Medulla oblongata (tissue), 1 donor: ENCODE measurements at regions not wholly inside any gene's neighbourhood (a gene's known extent, or its start where the extent isn't known, plus 50 kb on each side); places are given as distances from the start of the nearest gene placed in this dataset.
A peak's percentile ranks its signal among the peaks of the same experiment; 100 is the strongest.

Experiments used
- DNase-seq: peaks from one replicate; pipeline ENCODE4 v3.0.0-alpha.2; 2015; ENCODE audit errors: extremely low spot score

DNA sequence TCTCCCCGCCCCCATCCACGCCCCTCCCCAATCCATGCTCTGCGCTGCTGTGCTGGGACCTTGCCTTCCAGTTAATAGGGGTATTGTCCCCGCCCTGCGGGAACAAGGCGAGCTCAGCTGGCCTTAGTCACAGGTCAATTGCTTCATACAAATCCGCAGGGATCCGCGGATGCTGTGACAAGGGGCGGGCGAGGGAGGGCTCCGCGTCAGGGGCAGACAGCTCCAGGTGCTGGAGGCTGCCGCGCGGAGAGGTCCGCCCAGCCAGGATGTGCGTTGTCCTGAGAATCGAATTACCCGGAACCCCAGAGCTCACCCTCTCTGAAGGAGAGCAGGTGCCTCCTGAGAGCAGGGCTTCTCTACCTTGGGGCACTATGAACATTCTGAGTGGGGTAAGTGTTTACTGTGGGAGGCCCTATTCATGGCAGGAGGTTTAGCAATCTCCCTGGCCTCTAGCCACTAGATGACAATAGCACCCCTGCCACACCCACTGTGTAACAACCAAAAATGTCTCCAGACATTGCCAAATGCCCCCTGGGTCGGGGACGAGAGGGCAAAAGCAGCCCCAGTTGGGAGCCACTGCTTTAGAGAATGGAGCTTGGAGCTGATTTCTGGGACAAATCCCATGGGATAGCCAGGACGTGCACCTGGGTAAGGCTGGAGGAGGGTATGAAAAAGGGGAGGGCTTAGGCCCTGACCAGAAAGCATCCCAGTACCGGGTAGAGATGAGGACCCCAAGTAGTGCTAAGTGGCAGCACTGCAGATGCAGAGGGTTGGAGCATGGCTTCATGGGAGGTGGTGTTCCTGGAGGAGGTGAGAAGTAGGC is 138.2 kb downstream of the CYLD start:
- DNase-seq: peak; percentile 52

DNA sequence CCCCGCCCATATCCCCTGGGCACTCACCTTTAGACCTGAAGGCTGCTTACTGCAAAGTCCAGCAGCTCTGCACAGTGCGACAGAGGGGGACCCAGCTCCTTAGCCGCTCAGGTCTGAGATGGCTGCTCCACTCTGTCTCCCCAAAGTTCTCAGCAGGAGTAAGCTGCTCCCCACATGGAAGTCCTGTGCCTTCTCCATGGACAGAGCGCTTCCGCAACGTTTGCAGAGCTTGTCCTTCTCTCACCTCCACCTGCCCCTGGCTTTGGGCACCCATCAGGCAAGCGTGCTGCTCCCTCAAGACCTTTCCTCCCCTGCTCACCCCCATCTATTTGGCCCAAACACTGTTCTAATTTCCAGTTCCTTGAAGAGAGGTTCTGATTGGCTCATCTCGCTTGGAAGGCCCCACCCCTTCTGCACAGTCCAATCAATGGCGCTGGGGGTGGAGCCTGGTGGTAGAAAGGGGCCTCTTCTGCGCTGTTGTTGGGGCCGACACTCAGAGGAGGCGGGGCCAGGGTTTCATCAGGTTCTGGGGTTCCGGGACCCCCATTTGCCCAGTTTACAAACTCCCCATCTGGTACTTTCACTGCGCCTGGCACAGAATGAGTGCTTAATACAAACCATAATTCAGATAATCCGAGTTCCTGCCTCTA is 137.2 kb downstream of the CYLD start:
- DNase-seq: no peak

GRCh38 chr16:50878536-50878935 is 136.7 kb downstream of the CYLD start:
- no peak for DNase-seq

DNA sequence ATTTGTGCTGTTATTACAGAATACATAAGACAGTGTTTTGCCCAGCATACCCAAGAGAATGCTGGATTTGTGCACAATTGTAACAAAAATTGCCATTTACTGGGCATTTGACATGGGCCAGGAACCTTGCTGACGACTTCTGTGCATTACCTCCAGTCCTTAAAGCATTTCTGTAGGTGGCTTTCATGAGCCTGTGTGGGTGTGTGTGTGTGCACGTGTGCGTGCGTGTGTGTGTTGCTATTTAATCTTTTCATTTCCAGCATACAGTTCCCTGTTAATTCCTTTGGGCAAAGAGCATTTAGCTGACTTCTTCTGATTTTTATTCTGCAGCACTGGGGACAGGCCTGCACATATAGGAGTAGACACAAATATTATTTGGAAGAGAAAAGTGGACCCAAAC is 134.4 kb downstream of the CYLD start:
- no peak for DNase-seq

DNA sequence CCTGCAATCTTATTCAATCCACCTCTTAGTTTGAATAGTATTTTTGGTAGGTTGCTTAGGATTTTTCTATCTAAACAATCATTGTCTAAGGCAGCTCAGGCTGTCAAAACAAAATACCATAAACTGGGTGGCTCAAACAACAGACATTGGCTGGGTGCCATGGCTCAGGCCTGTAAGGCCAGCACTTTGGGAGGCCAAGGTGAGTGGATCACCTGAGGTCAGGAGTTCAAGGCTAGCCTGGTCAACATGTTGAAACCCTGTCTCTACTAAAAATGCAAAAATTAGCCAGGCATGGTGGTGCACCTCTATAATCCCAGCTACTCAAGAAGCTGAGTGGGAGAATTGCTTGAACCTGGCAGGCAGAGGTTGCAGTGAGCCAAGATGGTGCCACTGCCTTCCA is 126.7 kb downstream of the CYLD start:
- no peak for DNase-seq

- no peak for DNase-seq
These were observed 124.9 kb downstream of the CYLD start for GRCh38 chr16:50866806-50867205.

GRCh38 chr16:50864386-50864785 is 122.5 kb downstream of the CYLD start:
- no peak for DNase-seq

- DNase-seq: no peak
These were observed 121.8 kb downstream of the CYLD start for GRCh38 chr16:50863644-50864144.

- DNase-seq: peak; percentile 72
These were observed 121.1 kb downstream of the CYLD start for GRCh38 chr16:50862818-50863643.

DNA sequence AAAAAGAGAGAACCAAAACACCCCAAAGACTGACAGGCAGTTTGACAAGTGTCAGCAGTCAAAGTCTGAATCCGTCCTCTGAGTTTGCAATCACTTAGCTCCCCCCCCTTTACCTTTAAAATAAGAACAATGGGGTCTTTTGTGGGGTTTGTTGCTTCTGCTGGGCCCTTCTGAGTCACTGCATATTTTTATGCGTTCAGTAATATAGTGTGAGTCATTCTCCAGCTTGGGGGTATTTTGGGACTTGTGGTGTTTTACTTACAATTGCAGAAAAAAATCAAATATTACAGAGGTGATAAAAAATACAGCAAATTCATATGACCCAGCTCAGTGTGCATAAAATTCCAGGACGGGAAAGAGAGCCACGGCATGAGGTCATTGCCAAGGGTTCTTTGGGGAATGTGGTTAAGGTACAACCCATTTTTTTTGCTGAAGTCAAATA is 120.1 kb downstream of the CYLD start:
- DNase-seq: no peak

- no peak for DNase-seq
These were observed 119.6 kb downstream of the CYLD start for GRCh38 chr16:50861451-50861850.

DNA sequence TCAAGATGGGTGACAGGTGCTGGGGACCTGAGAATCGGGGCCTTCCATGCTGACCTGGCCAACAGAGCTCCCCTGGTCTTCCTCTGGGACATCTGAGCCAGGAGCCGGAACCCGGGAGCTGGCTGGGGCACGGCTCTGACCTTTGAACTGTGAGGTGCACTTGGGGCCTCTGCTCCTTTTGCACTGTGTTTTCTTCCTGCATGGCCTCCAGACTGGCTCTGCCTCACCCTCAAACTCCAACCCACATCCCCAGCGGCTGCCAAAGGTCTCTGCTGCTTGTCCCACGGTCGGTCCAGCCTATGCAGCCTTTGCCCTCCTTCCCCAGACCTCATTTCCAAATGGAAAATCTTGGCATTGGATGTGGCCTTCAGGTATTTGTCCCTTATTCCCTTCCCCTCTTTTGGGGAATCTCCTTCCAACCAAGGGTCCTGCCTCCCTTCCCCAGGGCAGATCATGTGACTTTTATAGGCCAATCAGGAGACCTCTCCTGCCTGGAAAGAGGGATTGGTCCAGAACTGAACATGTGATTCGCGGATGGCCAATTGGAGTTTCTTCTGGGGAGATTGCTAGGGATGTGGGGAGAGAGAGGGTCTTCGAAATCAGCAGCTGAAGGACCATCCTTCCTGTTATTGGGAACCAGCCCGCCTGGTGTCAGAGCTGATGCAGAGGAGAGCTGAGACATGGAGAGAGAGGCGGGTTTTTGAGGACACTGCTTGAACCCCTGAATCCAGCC is 117.9 kb downstream of the CYLD start:
- no peak for DNase-seq

- DNase-seq: no peak
These were observed 117.2 kb downstream of the CYLD start for GRCh38 chr16:50858877-50859627.

- no peak for DNase-seq
These were observed 116.5 kb downstream of the CYLD start for GRCh38 chr16:50858376-50858775.

GRCh38 chr16:50857881-50858280 is 116.0 kb downstream of the CYLD start:
- no peak for DNase-seq

DNA sequence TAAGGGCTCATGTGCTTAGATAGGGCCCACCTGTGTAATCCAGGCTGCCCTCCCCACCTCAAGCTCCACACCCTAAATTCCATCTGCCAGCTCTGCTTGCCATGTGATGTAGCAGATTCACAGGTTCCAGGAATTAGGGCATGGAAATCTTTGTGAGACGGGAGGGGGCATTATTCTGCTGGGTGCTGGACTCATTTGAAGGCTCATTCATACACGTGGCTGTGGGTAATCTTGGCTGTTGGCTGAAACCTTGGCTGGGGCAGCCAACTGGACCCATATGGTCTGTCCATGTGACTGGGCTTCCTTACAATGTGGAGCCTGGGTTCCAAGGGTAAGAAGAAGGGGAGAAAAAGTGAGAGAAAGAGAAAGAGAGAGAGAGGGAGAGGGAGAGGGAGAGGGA is 115.1 kb downstream of the CYLD start:
- no peak for DNase-seq

DNA sequence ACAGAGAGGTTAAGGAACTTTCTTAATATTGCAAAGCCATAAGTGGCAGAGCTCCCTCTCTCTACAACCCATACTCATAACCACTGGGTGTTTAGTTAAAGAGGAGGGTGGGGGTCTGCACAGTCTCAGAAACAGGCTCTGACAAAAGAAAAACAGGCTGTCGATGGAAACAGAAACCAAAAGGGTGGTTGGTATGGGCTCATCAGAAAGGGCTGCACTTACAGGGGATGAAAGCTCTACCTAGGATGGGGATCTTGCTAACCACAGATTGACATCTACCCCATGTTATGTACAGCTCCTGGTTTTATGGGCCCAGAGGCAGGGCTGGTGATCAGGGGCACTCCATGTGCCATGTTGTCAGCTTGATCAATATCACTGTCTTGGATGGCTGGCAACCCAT is 111.4 kb downstream of the CYLD start:
- DNase-seq: no peak
